GM12878 (cell line): ENCODE measurements at regions not wholly inside any gene's neighbourhood (a gene's known extent, or its start where the extent isn't known, plus 50 kb on each side); places are given as distances from the start of the nearest gene placed in this dataset.

ENCODE experiments used
- ATAC-seq: fragments of 200-7000 bp; cut with Tn5 transposase; 3 replicates; pipeline ENCODE4 v1.9.1; 2020; ENCODE audit warnings: mild to moderate bottlenecking, moderate library complexity
- BruUV-seq: library from RNA; stranded (reverse); fragments of 400-500 nt; replicated peaks from 2 replicates; lab custom pipeline; 2021; lab: Mats Ljungman, UMichigan
- CTCF ChIA-PET: fragments of 300-600 bp; sonication (Branson Sonifier 250); formaldehyde crosslinking; extraction: SDS; loops from one replicate; lab custom pipeline; 2021; ENCODE audit warnings: inconsistent platforms; lab: Yijun Ruan, JAX
- POLR2A ChIA-PET: fragments of 350-600 bp; formaldehyde crosslinking; extraction: SDS; loops from one replicate; lab custom pipeline; 2021; ENCODE audit warnings: inconsistent platforms; lab: Charles Lee
- RAD21 ChIA-PET: fragments of 300-600 bp; sonication (Branson Sonifier 250); formaldehyde crosslinking; loops from one replicate; lab custom pipeline; 2023; ENCODE audit warnings: antibody characterized with exemption; ENCODE audit not compliant: unreplicated experiment; lab: Charles Lee
- SMC1A ChIA-PET: fragments of 300-600 bp; sonication (Branson Sonifier 250); formaldehyde crosslinking; loops from one replicate; lab custom pipeline; 2023; ENCODE audit not compliant: unreplicated experiment, uncharacterized antibody; lab: Charles Lee
- DNase-seq: peaks from one replicate; pipeline ENCODE4 v3.0.0-alpha.2; 2011; ENCODE audit warnings: low read depth, low spot score
- FAIRE-seq: peaks from 3 replicates; lab custom pipeline; 2011; peaks lifted over from hg19 to GRCh38; lab: Jason Lieb, UNC
- H2AFZ ChIP-seq: 2 replicates; pipeline ENCODE4 v1.6.0; 2011; ENCODE audit warnings: low read depth, low read length, control low read depth; ENCODE audit not compliant: control insufficient read depth
- H3K27ac ChIP-seq: 2 replicates; pipeline ENCODE4 v1.5.1; 2011; ENCODE audit warnings: control low read depth; ENCODE audit not compliant: control insufficient read depth, insufficient read depth
- H3K27me3 ChIP-seq, 2 experiments: replicated peaks in 1 of 2; 2 replicates each; pipeline versions ENCODE4 v1.6.0 to v1.6.1; 2011; ENCODE audit warnings: low read length in 1 of 2; ENCODE audit not compliant: control insufficient read depth in 2 of 2, insufficient read depth in 2 of 2
- H3K36me3 ChIP-seq, 2 experiments: 2 replicates each; pipeline ENCODE4 v1.5.1; 2011; ENCODE audit warnings: low read length in 1 of 2; ENCODE audit not compliant: control insufficient read depth in 2 of 2, insufficient read depth in 2 of 2
- H3K4me1 ChIP-seq: 2 replicates; pipeline ENCODE4 v1.6.1; 2011; ENCODE audit warnings: mild to moderate bottlenecking, low read length, moderate library complexity, mixed read lengths; ENCODE audit not compliant: control insufficient read depth, insufficient read depth
- H3K4me2 ChIP-seq: 2 replicates; pipeline ENCODE4 v1.6.0; 2011; ENCODE audit warnings: control low read depth; ENCODE audit not compliant: control insufficient read depth, insufficient read depth
- H3K4me3 ChIP-seq: fragments of 200-600 bp; sonication (generic); 2 replicates; pipeline ENCODE4 v1.5.1; 2016
- H3K79me2 ChIP-seq: 2 replicates; pipeline ENCODE4 v1.6.0; 2011; ENCODE audit warnings: low read length; ENCODE audit not compliant: control insufficient read depth, insufficient read depth
- H3K9ac ChIP-seq: 2 replicates; pipeline ENCODE4 v1.8.0; 2011; ENCODE audit warnings: low read length, control low read depth, mixed read lengths; ENCODE audit not compliant: control insufficient read depth, insufficient read depth
- H3K9me3 ChIP-seq: replicated peaks from 3 replicates; pipeline ENCODE4 v1.5.1; 2011; ENCODE audit warnings: mild to moderate bottlenecking, low read length; ENCODE audit not compliant: control insufficient read depth, insufficient read depth
- H4K20me1 ChIP-seq: 2 replicates; pipeline ENCODE4 v1.6.0; 2011; ENCODE audit not compliant: control insufficient read depth, insufficient read depth
- EED ChIP-seq: sonication (generic); IDR thresholded peaks from 2 replicates; pipeline ENCODE4 v1.6.1; 2016; ENCODE audit warnings: antibody characterized with exemption, low read depth
- EGR1 ChIP-seq, 2 experiments: IDR thresholded peaks; 1 replicate in 1 of 2; 2 replicates in 1 of 2; pipeline ENCODE4 v1.6.1; 2011 to 2012; ENCODE audit warnings: low read depth in 2 of 2, low read length in 2 of 2, borderline replicate concordance in 1 of 2, mild to moderate bottlenecking in 1 of 2, moderate library complexity in 1 of 2
- EZH2 ChIP-seq: IDR thresholded peaks from 2 replicates; pipeline ENCODE4 v1.6.1; 2012; ENCODE audit warnings: low read depth, mild to moderate bottlenecking, control low read depth, inconsistent platforms, low read length, borderline replicate concordance; ENCODE audit not compliant: control insufficient read depth
- FOXK2 ChIP-seq: fragments of 450-650 bp; IDR thresholded peaks from 2 replicates; pipeline ENCODE4 v1.6.1; 2017; ENCODE audit warnings: mild to moderate bottlenecking, moderate library complexity
- IKZF1 ChIP-seq: fragments of 450-650 bp; conservative IDR thresholded peaks from 2 replicates; pipeline ENCODE4 v1.6.1; 2017; ENCODE audit warnings: antibody characterized with exemption, mild to moderate bottlenecking
- NFXL1 ChIP-seq: fragments of 450-650 bp; IDR thresholded peaks from 2 replicates; pipeline ENCODE4 v1.6.1; 2017; ENCODE audit warnings: antibody characterized with exemption, mild to moderate bottlenecking, borderline replicate concordance
- PAX8 ChIP-seq: fragments of 450-650 bp; IDR thresholded peaks from 2 replicates; pipeline ENCODE4 v1.6.1; 2017; ENCODE audit warnings: mild to moderate bottlenecking, moderate library complexity
- REST ChIP-seq: IDR thresholded peaks from 2 replicates; pipeline ENCODE4 v1.6.1; 2012; ENCODE audit warnings: mild to moderate bottlenecking, low read depth, low read length
- TCF12 ChIP-seq: IDR thresholded peaks from 2 replicates; pipeline ENCODE4 v1.6.1; 2011; ENCODE audit warnings: low read depth, mild to moderate bottlenecking, low read length
- TCF3 ChIP-seq: IDR thresholded peaks from 2 replicates; pipeline ENCODE4 v1.6.1; 2012; ENCODE audit warnings: low read depth, mild to moderate bottlenecking, low read length, borderline replicate concordance; ENCODE audit not compliant: insufficient read depth
- ZBTB4 ChIP-seq: fragments of 450-650 bp; formaldehyde crosslinking; IDR thresholded peaks from 2 replicates; pipeline ENCODE4 v1.4.0; 2022; ENCODE audit warnings: mild to moderate bottlenecking, moderate library complexity
- ZNF274 ChIP-seq: IDR thresholded peaks from one replicate; pipeline ENCODE4 v1.8.0; 2011; ENCODE audit not compliant: insufficient read length, insufficient read depth
- ZNF622 ChIP-seq: fragments of 450-650 bp; IDR thresholded peaks from 2 replicates; pipeline ENCODE4 v1.6.1; 2017; ENCODE audit warnings: mild to moderate bottlenecking, inconsistent platforms
- WGBS: methylation state at CpG from one replicate; pipeline ENCODE4 v1.1.6; 2016; ENCODE audit warnings: low lambda C conversion rate; ENCODE audit not compliant: insufficient replicate concordance, insufficient coverage; ENCODE audit errors: missing lambda C conversion rate; 5-methylcytosine and 5-hydroxymethylcytosine counted together
- in situ Hi-C: fragments of 300-500 bp; cut with MboI; formaldehyde crosslinking; loops from 9 replicates; pipeline ENCODE4 v1.14.3; 2018; ENCODE audit warnings: mixed read lengths
- intact Hi-C: fragments of 100-400 bp; cut with micrococcal nuclease; formaldehyde crosslinking; loops from one replicate; pipeline ENCODE4 v1.14.2; 2022; ENCODE audit not compliant: unreplicated experiment

- ChIA-PET CTCF (no interaction called here), POLR2A (no interaction called here), RAD21 (no interaction called here), SMC1A (interaction anchor here (0.5 kb wide), 1 partner anchor 345 kb away, joined by 4 read pairs; no protein-coding TSS in a partner anchor)
- TF ChIP-seq TCF3 (no peak), ZNF622 (no peak), TCF12 (no peak), EGR1 (IDR thresholded peaks at IDR 0.05; ENCODE audit: borderline replicate concordance in 1 of 2, low read depth in 2 of 2, low read length in 2 of 2) (no peak), ZBTB4 (no peak), FOXK2 (no peak), EZH2 (no peak), EED (no peak), ZNF274 (no peak), IKZF1 (no peak), NFXL1 (no peak), REST (no peak), PAX8 (no peak)
- no peak for DNase-seq
- Histone ChIP-seq H3K4me2 (no peak overlapping the region), H3K9ac (no peak overlapping the region), H3K9me3 (no peaks in the 10 kb centered on the region), H2AFZ (no peak overlapping the region), H3K27me3 (no peaks in the 10 kb centered on the region), H3K27ac (no peak overlapping the region), H3K79me2 (no peaks in the 10 kb centered on the region), H3K4me1 (no peaks in the 10 kb centered on the region), H4K20me1 (no peaks in the 10 kb centered on the region), H3K36me3 (no peaks in the 10 kb centered on the region), H3K4me3 (no peak overlapping the region)
- in situ Hi-C loops = no loop called here
- no peak for FAIRE-seq
- ATAC-seq = no peak
- intact Hi-C loops = no loop called here
- WGBS = 0% methylated on average over 1 of the region's 1 CpG
- BruUV-seq = no TSS peak
Measured at GRCh38 chr15:35198197-35198596, 113.1 kb upstream of the NANOGP8 start.
